ENCODE measurements at regions not wholly inside any gene's neighbourhood (a gene's known extent, or its start where the extent isn't known, plus 50 kb on each side); places are given as distances from the start of the nearest gene placed in this dataset.
"Not testable (repeated sequence)": the region's sequence is repeated elsewhere in the genome, so short reads cannot be mapped to it uniquely, and the experiment has no call there.

DNA sequence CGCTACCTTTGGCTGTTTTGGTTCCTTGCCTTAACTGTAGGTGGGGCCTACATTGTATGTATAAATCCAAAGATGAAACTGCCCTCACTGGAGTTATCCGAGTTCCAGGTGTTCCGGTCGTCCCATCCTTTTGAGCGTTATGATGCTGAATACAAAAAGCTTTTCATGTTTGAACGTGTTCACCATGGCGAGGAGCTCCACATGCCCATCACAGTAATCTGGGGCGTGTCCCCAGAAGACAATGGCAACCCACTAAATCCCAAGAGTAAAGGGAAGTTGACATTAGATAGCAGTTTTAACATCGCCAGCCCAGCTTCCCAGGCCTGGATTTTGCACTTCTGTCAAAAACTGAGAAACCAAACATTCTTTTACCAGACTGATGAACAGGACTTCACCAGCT lies 139.5 kb downstream of the TLR5 start:
- DNase-seq: no peak

DNA sequence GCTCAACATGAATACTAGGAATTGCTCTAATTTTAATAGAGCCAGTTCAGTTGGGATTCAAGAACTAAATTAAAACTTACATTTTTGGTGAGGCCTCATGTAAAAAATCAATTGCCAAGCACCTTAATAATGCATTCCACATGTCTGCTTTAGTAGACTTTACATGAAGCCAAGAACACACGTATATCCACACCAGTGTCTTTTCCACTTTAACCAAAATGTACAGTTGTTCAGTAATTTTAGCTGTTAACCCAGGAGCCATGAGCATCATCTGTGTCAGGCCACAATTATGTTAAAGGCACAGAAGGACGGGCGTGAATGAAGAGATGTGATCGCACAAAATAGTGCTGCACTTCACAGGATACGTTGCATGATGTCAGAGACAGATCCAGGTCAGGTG lies 136.7 kb downstream of the TLR5 start:
- no peak for DNase-seq

DNA sequence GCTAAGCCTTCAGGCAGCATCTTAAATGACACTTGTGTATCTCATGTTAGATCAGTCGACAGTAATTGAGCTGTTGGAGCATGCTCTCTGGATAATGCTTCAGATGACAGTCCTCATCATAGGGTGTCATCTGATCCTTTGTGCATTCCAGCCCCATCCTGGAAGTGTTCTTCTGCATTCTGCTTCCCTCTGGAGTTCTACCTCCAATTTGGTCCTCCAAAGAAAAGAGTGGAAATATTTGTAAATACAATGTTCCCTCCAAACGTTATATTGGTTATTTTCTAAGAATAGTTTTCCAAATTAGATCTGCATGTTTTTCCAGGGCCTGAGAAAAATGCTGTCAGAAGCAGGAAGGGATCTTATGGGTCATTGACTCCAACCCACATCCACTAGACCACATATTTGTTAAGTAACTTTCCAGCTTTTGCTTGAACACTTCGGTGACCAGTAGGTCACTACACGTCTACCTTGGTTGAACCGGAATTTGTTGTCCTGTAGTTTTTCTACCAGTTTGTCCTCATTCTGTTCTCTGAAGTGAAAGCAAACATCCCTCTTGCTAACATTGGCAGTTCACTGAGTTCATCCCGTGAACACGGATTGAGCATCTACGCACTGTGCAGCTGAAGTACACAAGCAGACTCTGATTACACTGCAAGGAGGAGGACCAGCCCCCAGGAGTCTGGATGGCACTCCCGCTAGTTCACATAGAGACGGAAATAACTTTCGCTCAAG lies 136.0 kb downstream of the TLR5 start:
- DNase-seq: no peak

DNA sequence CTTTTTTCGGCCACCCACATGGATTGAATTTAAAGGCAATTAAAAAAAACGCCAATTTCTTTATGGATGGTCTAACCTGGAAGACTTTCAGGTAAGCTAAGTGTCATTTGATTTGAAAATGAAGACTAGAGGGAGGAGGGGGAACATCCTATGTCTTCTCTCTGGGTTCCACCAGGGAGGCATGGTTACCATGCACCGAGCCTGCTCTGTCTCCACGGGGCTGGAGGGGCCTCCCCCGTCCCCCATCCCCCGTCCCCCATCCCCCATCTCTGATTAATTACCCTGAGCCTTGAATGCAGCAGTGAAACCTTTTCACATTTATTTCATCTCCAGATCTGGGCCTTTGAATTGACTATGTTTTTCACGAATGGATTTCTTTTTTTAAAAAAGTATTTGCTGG lies 135.1 kb downstream of the TLR5 start:
- DNase-seq: no peak

DNA sequence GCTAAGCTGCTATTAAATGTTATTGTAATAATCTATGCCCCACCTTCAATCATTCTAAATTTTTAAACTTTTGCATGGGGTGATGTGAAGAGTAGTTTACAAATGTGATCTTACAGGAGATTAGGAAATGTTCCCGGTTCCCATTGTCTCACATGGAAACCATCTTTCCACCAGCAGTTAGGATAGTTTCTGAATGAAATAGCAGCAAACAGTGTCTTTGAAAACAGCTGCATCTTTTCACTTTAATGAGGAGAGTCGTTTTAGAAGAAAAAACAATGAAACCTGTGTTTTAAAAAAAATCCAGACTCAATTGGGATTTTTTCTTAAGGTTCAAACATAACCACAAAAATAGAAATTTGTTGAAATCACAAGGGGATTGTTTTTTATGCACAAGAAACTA lies 134.2 kb downstream of the TLR5 start:
- no peak for DNase-seq

DNA sequence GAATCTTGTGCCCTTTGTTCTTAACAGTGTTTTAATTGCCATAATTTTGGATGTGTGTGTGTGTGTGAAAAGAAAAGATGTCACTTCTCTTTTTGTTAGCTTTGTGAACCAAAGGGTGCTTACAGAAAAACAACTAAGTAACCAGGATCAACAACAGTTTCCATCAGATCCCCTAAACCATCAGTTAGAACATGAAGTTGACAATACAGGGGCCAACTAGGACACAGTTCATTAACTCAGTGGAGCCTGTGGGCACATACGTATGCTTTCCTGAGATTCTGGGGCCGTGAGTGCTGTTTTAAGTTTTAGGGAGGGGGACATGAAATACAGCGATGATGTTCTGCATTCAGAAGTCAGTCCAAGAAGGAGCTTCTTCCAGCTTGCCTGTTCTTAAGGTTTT lies 133.6 kb downstream of the TLR5 start:
- DNase-seq: no peak

DNA sequence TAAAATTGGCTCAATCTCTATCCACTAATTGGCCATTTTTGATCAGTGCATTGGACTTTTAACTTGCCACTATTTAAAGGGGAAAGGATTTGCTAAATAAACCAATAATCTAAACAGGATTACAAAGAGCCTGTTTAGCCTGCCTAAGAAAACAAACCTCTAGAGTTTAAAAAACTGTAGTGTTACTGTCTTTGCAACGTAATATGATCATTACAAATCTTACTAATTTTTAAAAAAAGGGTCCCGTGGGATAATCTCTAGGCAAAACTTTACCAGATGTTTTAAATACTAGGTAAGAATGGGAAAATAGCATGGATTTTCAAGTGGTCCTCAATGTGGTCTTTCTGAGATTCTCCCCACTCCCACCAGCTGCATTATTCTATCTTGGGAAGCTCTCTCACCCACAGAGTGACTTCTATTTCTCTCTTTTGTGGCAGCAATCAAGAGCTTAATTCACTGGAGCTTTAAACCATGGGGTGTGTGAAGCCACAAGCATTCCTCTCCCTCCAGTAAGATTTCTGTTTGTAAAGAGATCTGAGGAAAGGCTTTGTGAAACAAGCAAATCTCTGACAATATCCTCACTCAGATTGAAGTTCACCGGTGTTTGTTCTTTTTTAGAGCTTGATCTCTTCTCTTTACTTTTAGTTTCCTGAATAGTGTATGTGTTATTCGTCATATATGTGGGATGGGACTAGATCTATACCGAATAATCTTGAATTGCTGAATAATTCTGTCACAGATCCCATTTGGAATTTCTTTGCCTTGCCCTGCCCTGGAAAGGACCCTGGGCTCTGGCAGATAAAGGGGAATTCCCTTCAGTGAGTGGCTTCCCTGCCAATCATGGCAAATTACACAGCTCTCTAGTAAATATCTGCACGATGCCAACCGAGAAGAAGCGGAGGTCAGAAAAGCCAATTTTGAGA lies 132.2 kb downstream of the TLR5 start:
- DNase-seq: no peak

DNA sequence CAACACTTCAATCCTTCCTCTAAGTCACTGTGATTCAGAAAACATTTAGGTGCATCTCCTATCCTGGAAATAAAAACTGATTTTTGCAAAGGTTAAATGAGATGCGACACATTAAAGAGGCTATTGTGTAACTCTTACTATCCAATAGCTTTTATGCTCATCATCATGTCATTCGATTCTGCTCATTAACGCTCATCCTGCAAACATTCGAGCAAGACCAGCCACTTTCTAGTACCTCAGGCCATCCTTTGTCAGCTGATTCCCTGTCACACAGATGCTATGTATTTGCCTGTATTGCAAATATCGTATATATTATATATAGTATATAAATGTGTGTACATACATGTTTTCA lies 131.6 kb downstream of the TLR5 start:
- no peak for DNase-seq

DNA sequence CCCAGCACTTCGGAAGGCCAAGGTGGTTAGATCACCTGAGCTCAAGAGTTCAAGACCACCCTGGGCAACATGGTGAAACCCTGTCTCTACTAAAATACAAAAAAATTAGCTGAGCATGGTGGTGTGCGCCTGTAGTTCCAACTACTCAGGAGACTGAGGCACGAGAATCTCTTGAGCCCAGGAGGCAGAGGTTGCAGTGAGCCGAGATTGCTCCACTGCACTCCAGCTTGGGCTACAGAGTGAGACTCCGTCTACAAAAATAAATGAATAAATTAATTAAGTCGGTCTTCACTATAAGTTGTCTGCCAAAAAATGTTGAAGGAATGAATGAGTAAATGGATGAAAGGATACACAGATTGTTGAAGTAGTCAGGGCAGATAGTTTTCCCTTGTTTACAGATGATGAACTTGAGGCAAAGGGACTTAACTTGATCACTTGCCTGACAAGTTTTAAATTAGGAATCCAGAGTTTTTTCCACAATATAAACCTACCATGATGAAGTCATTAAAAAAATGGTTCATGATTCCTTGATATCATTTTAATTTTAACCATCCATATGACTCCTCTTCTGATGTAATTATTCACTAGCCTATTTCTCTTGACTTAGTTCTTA lies 130.8 kb downstream of the TLR5 start:
- DNase-seq: no peak

DNA sequence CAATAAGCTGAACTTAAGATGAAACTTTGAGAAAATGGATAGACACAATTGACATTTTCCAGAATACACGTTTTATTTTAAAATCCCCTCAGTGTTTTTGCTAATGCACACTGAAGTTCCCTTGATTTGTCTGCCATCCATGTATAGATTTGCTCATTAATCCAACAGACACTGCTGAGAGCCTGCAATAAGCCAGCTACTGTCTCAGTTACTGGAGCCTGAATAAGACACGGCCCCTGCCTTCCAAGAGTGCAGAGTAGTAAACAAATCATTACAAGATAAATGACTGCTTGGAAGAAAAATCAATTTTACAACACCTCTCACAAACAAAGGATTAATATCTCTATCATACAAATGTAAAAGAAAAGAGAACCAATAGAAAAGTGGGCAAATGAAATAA lies 130.1 kb downstream of the TLR5 start:
- no peak for DNase-seq

DNA sequence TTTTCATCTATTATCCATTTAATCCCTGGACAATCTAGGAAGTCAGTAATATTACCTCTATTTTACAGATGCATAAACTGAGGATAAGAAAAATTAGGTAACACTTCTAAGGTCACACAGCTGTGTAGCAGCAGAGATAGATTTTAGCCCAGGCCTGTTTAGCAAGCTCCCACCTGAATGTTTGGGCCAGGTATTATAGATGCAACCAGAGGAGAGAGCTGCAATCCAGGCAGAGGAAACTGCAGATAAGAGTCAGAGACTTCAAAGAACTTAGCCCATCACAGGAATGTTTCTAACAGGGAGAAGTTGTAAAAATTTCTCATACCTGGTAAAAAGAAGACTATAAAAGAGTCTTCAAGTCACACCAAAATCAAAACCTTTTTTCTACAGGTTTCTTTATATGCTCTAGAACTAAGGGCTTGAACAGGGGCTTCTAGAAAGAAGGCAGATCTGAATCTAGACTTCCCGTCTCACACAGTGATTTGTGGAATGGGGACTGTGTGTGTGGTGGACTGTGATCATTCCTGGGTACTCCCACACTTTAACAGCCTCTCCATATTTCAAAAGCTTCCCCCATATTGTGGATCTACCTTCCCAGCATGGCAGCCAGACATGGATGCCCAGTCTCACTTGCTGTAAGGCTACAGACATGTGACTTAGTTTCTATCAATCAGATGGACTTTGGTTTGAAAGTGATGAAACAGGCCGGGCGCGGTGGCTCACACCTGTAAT lies 128.7 kb downstream of the TLR5 start:
- DNase-seq: no peak

DNA sequence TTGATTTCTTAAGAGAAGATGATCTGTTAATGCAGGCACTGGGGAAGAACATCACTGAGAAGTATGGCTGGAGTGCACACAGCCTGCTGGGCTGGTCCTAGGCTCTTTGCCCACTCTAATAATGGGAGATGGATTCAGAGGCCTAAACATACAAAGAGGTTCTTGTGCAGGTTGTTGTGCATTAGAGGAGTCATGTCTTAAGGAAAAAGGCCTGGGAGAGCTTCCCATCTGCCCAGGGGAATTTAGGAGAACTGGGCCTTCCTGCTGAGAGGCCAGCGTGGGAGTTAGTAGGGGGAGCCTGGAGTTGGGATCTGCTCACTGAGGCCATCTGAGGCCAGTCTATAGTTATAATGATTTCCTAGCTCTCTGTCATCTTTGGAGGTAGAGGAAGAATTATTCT lies 126.7 kb downstream of the TLR5 start:
- DNase-seq: no peak

DNA sequence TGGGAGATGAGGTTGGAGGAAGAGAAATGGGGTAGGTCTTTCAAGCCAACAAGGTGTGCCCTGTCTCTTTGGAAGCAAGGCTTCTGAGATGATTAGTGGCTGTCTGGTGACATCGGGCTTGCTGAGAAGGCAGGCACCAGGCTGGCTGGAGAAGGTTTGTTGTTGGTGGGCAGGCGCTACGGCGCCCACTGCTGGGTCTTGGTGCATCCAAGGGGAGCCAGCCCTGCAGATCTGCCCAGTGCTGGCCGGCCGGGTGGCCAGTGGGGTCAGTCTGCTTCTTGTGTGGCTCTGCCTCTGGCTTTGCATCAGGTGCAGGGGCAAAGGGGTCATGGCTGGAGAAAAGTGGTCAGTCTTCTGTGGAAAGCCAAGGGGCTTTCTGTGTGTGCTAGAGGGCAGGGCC lies 126.2 kb downstream of the TLR5 start:
- DNase-seq: no peak

DNA sequence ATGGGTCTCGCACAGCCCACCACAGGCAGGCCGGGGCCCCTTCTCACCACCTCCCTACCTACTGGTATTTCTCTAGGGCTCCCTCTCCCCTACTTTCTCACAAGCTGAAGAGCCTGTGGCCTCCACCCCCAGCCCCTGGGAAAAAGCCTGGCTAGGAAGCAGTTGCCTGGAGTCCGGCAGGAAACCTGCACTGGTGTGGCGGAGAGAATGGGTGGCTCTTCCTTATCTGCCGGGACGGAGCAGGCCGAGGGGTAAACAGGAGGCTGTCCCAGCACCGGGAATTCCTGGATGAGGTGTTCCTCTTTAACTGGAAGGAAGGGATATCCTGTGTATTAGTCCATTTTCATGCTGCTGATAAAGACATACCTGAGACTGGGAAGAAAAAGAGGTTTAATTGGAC lies 125.8 kb downstream of the TLR5 start:
- DNase-seq: no peak

DNA sequence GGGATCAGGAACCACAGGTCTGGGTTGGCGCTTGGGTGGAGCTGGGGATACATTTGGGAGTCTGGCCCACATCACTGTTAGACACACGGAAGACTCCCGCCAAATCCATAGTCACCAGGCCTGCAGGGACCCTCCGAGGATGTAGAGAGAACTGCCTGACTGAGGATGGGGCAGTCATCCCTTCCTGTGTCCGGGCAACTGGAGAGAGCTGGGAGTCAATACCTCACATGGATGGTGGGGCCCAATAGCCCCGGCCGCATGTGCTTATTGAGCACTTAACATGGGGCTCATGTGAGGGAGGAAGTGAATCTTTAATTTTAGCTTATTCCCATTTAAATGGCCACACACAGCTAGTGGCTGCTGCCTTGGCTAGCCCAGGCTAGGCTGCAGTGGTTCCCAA lies 124.5 kb downstream of the TLR5 start:
- DNase-seq: no peak

DNA sequence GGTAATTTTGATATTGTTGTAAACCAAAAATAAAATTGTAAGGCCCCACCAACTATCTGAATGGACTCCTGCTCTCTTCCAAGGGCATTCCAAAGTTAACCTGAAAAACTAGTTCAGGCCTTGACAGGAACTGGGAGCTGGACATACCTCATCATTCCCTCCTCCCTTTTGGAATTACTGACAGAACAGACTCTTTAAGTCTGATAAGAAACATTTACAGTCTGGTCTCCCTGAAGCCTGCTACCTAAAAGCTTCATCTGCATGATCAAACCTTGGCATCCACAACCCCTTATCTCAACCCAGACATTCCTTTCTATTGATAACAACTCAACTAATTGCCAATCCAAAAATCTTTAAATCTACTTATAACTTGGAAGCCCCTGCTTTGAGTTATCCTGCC lies 123.8 kb downstream of the TLR5 start:
- DNase-seq: no peak

DNA sequence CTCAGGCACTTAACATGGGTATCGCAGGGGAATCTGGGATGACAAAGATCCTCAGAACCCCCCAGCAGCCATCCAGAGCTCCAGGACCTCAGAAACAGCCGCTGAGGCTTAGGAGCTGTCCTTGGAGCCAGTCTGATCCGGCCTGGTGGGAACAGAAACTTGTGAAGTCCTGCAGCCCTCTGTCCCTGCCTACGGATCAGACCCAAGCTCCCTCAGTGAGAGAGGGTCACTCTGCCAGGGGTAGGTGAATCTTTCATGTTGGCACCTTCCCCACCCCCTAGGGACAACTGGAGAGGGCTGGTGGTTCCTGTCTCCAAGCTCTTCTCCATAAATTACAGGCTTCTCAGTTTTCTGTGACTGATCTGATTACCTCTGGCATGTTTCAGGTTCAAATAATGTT lies 122.3 kb downstream of the TLR5 start:
- DNase-seq: no peak

DNA sequence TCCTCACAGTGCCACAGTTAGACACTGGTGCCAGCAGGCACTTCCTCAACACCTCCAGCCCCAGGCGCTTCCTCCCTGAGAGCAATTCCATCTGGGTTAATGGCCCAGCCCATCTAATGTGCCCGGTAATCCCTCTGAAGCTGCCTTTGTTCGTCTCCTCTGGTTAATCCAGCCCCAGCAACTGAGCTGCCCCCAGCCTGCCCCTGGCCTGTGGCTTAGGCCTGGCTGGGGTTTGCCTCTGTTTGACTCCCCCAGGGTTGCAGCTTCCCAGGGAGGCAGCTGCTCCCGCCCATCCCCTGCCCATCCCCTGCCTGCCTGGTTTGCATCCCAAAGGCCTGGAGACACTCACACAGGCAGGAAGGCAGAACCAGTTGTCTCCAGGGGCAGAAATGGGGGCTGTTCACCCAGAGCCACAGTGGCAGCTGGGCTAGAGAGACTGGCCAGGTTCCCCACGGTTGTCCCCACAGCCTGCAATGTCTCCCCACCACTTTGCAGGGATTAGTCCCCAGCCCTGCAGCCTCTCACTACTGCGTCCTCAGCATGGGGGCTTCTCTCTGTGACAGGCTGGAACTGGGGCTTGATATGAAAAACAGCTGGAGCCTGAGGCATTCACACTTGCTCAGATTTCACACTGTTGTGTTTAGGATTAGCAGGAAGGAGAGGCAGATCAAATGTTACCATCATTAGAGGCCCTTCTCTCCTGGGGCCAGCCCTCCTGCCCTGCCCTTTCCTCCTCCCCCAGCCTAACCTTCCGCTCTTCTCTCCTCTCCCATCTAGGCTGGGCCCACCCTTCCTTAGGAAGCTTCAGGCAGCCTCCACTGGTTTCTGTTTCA lies 120.2 kb downstream of the TLR5 start:
- no peak for DNase-seq

DNA sequence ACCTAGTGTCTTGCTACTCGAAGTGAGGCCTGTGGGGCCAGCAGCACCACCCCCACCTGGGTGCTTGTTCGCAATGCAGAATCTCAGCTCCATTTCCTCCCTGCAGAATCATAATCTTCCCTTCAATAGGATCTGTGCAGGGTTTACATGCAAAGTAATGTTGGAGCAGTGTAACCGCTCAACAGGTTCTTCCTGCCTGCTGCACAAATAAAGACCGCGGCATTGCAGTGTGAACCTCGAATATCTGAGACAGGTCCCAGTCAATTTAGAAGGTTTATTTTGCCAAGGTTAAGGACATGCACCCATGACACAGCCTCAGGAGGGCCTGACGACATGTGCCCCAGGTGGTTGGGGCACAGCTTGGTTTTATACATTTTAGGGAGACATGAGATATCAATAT lies 119.2 kb downstream of the TLR5 start:
- no peak for DNase-seq

DNA sequence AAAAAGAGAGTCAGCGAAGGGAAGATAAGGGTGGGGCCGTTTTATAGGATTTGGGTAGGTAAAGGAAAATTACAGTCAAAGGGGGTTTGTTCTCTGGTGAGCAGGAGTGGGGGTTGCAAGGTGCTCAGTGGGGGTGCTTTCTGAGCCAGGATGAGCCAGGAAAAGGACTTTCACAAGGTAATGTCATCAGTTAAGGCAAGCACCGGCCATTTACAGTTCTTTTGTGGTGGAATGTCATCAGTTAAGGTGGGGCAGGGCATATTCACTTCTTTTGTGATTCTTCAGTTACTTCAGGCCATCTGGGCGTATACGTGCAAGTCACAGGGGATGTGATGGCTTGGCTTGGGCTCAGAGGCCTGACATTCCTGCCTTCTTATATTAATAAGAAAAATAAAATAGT lies 118.6 kb downstream of the TLR5 start:
- not testable (repeated sequence) for DNase-seq

DNA sequence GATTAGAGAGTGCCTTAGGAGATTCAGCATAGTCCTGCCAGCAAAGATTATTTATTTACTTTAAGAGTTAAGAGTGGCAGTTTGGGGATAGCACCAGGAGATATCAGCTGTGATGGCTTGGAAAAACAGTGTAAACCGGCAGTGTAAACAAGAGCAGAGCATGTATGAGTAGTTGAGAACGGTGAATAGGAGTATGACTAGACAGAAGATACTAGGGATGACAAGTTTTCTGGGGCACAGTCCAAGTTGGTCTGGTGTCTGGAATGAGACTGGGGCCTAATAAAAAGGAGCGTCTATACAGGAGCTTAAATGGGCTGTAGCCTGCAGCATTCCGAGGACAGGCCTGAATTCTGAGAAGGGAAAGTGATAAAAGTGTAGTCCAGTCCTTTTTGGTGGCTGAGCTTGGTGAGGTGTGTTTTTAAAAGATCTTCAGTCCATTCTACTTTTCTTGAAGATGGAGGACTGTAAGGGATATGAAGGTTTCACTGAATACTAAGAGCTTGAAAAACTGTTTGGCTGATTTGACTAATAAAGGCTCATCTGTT lies 117.8 kb downstream of the TLR5 start:
- not testable (repeated sequence) for DNase-seq

DNA sequence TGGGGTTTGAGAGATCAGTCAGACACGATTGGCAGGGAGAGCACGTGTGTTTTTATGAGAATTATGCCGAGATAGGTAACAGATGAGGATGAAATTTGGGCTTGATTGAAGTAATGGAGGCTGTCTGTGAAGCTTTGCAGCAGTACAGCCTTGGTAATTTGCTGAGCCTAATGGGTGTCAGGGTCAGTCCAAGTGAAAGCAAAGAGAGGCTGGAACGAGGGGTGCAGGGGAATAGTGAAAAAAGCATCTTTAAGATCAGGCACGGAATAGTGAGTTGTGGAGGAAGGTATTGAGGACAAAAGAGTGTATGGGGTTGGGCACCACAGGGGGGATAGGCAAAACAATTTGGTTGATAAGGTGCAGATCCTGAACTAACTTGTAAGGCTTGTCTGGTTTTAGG lies 116.4 kb downstream of the TLR5 start:
- not testable (repeated sequence) for DNase-seq

All from hematopoietic multipotent progenitor cell treated with erythropoietin and hydrocortisone succinate and interleukin-3 and kit ligand, for 8 days (in vitro differentiated cells).